ENCODE measurements at regions not wholly inside any gene's neighbourhood (a gene's known extent, or its start where the extent isn't known, plus 50 kb on each side); places are given as distances from the start of the nearest gene placed in this dataset.

GRCh38 chr9:129385211-129385934 lies 207.3 kb upstream of the IER5L start:
- TF ChIP-seq, protein P1, sequence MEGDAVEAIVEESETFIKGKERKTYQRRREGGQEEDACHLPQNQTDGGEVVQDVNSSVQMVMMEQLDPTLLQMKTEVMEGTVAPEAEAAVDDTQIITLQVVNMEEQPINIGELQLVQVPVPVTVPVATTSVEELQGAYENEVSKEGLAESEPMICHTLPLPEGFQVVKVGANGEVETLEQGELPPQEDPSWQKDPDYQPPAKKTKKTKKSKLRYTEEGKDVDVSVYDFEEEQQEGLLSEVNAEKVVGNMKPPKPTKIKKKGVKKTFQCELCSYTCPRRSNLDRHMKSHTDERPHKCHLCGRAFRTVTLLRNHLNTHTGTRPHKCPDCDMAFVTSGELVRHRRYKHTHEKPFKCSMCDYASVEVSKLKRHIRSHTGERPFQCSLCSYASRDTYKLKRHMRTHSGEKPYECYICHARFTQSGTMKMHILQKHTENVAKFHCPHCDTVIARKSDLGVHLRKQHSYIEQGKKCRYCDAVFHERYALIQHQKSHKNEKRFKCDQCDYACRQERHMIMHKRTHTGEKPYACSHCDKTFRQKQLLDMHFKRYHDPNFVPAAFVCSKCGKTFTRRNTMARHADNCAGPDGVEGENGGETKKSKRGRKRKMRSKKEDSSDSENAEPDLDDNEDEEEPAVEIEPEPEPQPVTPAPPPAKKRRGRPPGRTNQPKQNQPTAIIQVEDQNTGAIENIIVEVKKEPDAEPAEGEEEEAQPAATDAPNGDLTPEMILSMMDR (IDR thresholded peaks at IDR 0.05 in 4 of 5, conservative IDR thresholded peaks at IDR 0.05 in 1 of 5): no peak
- no peak for TF ChIP-seq POLR2A (IDR thresholded peaks at IDR 0.05)
